Ovary (tissue), 7 donors: ENCODE measurements at regions not wholly inside any gene's neighbourhood (a gene's known extent, or its start where the extent isn't known, plus 50 kb on each side); places are given as distances from the start of the nearest gene placed in this dataset.

Experiments used
- DNase-seq, 5 donors: peaks; one replicate each; pipeline ENCODE4 v3.0.0-alpha.2; 2019 to 2020
- H3K27ac ChIP-seq, 2 donors: fragments of 200-600 bp; one replicate each; pipeline versions ENCODE4 v1.5.1 to v1.8.0; 2019 to 2022
- H3K27me3 ChIP-seq: fragments of 200-600 bp; one replicate; pipeline ENCODE4 v1.8.0; 2022
- H3K36me3 ChIP-seq: fragments of 200-600 bp; sonication (generic); one replicate; pipeline ENCODE4 v1.5.1; 2019
- H3K4me1 ChIP-seq: one replicate; pipeline ENCODE4 v1.8.1; 2013; ENCODE audit warnings: mild to moderate bottlenecking, moderate library complexity; ENCODE audit not compliant: insufficient read depth
- H3K4me3 ChIP-seq: fragments of 200-600 bp; sonication (generic); one replicate; pipeline ENCODE4 v1.5.1; 2017
- H3K9me3 ChIP-seq, 2 donors: fragments of 200-600 bp in 1 of 2; sonication (generic) in 1 of 2; one replicate each; pipeline versions ENCODE4 v1.5.1 to v1.8.1; 2013 to 2019; ENCODE audit warnings: mild to moderate bottlenecking in 1 of 2, moderate library complexity in 1 of 2
- EP300 ChIP-seq: sonication (generic); formaldehyde crosslinking; IDR thresholded peaks from one replicate; pipeline ENCODE4 v1.6.1; 2017; ENCODE audit warnings: antibody characterized with exemption
- POLR2A ChIP-seq: fragments of 450-650 bp; IDR thresholded peaks from one replicate; pipeline ENCODE4 v1.6.1; 2017; ENCODE audit warnings: antibody characterized with exemption, mild to moderate bottlenecking, moderate library complexity
- WGBS, 3 donors: extraction: QIAGEN DNeasy Blood & Tissue Kit in 1 of 3; methylation state at CpG; one replicate each; pipeline versions ENCODE4 v1.1.5 to v1.1.7; 2013 to 2017; 5-methylcytosine and 5-hydroxymethylcytosine counted together
- intact Hi-C, 4 donors: fragments of 100-400 bp; cut with DNase I; formaldehyde crosslinking; loops; one replicate each; pipeline versions ENCODE4 v1.11.0 to v1.15.1; 2022 to 2023
- TF ChIP-seq, protein P1 (sequence below), 3 donors: fragments of 450-650 bp in 2 of 3; fragments of 200-600 bp in 1 of 3; IDR thresholded peaks; one replicate each; pipeline versions ENCODE4 v1.5.1 to v1.8.0; 2016 to 2022; ENCODE audit warnings: antibody characterized with exemption in 3 of 3, mild to moderate bottlenecking in 1 of 3
- donor health status: DM: no; HTN: no; CAD: no; lungs with moderate emphysema.
- donor health status: DM: no; HTN: no; CAD: no.
- donor health status: Bipolar disorder and iron deficiency.
- donor health status: DM: no; HTN: no; CAD: no.
- donor health status: DM: yes; HTN: yes; CAD: no.

DNA sequence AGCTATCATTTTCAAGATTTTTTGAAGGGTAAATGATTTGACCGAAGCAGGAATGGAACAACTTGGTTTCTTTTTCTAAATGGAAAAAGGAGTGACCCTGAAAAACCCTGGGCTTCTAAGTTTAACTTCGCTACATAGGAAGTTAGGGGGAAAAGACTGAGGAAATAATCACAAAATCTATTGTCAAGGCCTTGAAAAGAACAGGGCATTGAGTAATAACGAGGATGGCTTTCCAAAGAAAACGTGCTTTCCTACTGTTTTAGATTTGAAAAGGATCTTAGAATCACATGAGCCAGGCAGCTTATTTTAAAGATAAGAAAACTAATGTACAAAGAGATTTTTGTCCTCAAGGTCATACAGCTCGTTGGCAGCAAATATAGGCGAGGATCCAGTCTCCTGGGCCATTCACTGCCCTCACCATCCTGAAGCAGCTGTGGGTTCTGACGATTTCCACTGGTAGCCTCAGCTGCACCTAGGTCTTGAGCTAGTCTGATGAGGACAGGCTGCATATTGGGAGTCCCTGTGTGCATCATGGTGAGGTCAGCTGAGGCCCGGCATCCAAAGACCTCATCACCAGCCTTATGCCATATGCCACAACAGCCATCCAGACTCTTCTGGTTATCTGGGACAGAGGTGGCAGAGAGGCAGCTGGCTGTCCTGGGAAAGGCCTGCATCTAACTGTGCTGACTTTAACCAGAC is 384.7 kb upstream of the NRP1 start:
- Histone ChIP-seq H3K4me3 (no peak overlapping the region), H3K36me3 (no peaks in the 10 kb centered on the region), H3K4me1 (peaks cover 6% of the 10 kb centered on the region), H3K9me3 (no peaks in the 10 kb centered on the region), H3K27ac (no peak overlapping the region), H3K27me3 (no peaks in the 10 kb centered on the region)
- 26 to 57% (median 43%) methylated on average over 8 of the region's 8 CpGs for WGBS, 3 donors
- intact Hi-C loops = no loop called here
- peak in 1 of 5 donors; percentile 38 for DNase-seq
- TF ChIP-seq, protein P1, sequence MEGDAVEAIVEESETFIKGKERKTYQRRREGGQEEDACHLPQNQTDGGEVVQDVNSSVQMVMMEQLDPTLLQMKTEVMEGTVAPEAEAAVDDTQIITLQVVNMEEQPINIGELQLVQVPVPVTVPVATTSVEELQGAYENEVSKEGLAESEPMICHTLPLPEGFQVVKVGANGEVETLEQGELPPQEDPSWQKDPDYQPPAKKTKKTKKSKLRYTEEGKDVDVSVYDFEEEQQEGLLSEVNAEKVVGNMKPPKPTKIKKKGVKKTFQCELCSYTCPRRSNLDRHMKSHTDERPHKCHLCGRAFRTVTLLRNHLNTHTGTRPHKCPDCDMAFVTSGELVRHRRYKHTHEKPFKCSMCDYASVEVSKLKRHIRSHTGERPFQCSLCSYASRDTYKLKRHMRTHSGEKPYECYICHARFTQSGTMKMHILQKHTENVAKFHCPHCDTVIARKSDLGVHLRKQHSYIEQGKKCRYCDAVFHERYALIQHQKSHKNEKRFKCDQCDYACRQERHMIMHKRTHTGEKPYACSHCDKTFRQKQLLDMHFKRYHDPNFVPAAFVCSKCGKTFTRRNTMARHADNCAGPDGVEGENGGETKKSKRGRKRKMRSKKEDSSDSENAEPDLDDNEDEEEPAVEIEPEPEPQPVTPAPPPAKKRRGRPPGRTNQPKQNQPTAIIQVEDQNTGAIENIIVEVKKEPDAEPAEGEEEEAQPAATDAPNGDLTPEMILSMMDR (IDR thresholded peaks at IDR 0.05) = no peak
- TF ChIP-seq EP300 (no peak), POLR2A (no peak)

DNA sequence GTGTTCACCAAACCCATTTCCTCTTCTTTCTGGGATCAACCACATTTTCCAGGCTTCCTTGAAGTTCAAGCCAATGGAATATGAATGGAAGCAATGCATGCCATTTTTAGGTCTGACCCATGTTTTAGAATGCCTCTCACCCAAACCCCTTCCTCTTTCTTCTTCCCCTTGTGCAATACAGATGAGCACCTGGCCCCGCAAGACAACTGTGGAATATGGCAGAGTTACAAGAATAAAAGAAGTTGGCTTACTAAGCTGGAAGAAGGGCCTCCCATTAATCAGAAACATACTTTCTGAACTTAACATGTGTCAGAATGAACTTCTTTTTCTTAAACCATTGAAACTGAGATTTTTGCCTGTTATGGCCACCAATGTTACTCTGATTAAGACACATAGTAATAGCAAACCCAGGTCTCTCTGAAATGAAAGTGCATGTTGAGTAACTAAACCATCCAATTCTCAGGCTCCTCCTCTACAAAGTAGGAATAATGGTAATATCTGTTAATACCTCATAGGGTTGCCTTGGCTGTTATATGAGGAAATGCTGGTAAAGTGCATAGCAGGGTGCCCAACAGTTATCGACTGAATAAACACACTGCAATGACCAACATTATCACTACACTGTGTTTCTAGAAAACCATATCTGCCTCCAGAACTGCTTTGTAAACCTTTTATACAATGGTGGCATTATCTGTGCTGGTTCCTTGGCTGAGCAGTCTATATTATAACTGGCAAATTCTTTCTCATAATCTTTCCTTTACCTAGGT is 382.2 kb upstream of the NRP1 start:
- H3K36me3 ChIP-seq = no peaks in the 10 kb centered on the region
- TF ChIP-seq POLR2A = no peak
- TF ChIP-seq EP300 = no peak
- TF ChIP-seq, protein P1 (IDR thresholded peaks at IDR 0.05) = no peak
- H3K4me1 ChIP-seq = peaks cover 6% of the 10 kb centered on the region
- H3K9me3 ChIP-seq = no peaks in the 10 kb centered on the region
- no peak overlapping the region for H3K27ac ChIP-seq
- no peak overlapping the region for H3K4me3 ChIP-seq
- no peak for DNase-seq
- 93 to 98% (median 97%) methylated on average over 2 of the region's 2 CpGs for WGBS, 3 donors
- intact Hi-C loops = no loop called here
- H3K27me3 ChIP-seq = no peaks in the 10 kb centered on the region

DNA sequence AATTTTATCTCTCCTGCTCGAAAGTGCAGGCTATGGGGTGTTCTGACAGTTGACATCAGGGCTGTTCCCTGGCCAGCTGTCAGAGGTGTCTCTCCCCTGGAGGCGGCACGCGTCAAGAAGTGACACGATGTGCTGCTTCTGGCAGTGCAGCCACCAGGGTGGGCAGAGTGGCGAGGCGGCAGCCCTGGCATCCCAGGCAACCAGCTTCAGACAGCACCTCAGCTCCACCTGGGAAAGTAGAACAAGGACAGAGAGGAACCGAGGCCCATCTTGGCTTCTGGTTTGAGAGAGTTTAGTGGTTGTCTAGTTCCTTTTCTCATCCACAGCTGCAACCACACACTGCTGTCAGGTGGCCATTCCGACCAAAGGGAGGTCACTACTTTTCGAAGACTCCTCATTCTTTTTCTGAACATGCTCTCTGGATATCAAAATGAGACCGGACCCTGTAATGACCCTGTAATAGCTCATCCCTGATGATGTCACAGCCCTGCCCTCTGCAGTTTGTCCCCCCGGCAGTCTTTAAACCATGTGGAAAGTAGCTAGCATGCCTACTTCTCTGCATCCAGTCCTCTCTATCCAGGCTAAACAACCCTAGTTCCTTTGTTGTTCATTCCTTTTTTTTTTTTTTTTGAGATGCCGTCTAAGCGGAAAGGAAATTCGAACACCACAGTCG is 381.0 kb upstream of the NRP1 start:
- 68 to 77% (median 70%) methylated on average over 16 of the region's 16 CpGs for WGBS, 3 donors
- intact Hi-C loops = no loop called here
- DNase-seq = no peak
- TF ChIP-seq EP300 (no peak), POLR2A (no peak)
- TF ChIP-seq, protein P1 (IDR thresholded peaks at IDR 0.05) = no peak
- H3K27me3 ChIP-seq = no peaks in the 10 kb centered on the region
- H3K36me3 ChIP-seq = no peaks in the 10 kb centered on the region
- H3K4me3 ChIP-seq = no peak overlapping the region
- H3K27ac ChIP-seq = no peak overlapping the region
- H3K9me3 ChIP-seq = no peaks in the 10 kb centered on the region
- H3K4me1 ChIP-seq = peaks cover 6% of the 10 kb centered on the region

DNA sequence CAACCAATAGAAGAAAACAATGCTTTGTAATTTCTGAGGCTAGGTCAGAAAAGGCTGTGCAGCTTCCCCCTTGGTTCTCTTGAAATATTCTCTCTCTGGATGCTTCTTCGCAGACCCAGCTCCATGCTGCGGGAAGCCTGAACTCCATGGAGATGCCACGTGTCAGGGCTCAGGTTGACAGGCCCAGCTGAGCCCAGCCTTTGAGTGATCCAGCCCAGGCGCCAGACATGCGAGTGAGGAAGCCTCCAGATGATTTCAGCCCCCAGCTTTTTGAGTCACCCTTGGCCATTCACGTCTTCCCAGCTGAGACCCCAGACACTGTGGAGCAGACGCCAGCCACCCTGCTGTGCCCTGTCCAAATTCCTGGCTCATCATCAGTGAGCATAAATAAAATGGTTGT is 378.4 kb upstream of the NRP1 start:
- TF ChIP-seq POLR2A (no peak), EP300 (no peak)
- TF ChIP-seq, protein P1 (IDR thresholded peaks at IDR 0.05) = no peak
- DNase-seq = no peak
- Histone ChIP-seq H3K36me3 (no peaks in the 10 kb centered on the region), H3K4me1 (no peaks in the 10 kb centered on the region), H3K27ac (no peak overlapping the region), H3K4me3 (no peak overlapping the region), H3K27me3 (no peaks in the 10 kb centered on the region), H3K9me3 (no peaks in the 10 kb centered on the region)
- intact Hi-C loops = no loop called here
- WGBS, 3 donors = 90 to 91% (median 91%) methylated on average over 7 of the region's 7 CpGs
